HG02970 (cell line): ENCODE measurements at regions not wholly inside any gene's neighbourhood (a gene's known extent, or its start where the extent isn't known, plus 50 kb on each side); places are given as distances from the start of the nearest gene placed in this dataset.
"Not testable (repeated sequence)": the region's sequence is repeated elsewhere in the genome, so short reads cannot be mapped to it uniquely, and the experiment has no call there.

Experiments used
- ATAC-seq: cut with Tn5 transposase; IDR thresholded peaks from one replicate; pipeline ENCODE4 v1.9.1; 2021; ENCODE audit warnings: mild to moderate bottlenecking, moderate library complexity, moderate number of reproducible peaks; ENCODE audit not compliant: unreplicated experiment, low FRiP score

DNA sequence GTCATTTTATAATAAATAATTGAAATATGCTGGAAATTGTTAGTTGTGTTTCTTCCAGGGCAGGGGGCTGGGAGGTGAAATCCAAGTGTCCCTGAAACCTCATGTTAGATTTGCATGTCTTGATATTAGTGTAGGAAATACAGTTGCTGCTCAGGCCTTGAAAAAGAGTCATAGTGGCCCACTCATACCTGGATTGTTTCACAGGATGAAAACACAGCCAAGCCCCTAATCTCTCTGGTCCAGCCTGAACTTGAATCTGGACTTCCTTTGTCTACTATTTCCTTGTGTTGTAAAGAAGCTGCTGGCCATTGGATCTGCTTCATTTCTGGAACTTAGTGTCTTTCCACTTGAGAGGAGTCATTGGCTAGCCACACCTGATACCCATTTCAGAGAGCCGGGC lies 108.8 kb upstream of the JARID2 start:
- ATAC-seq = no peak

DNA sequence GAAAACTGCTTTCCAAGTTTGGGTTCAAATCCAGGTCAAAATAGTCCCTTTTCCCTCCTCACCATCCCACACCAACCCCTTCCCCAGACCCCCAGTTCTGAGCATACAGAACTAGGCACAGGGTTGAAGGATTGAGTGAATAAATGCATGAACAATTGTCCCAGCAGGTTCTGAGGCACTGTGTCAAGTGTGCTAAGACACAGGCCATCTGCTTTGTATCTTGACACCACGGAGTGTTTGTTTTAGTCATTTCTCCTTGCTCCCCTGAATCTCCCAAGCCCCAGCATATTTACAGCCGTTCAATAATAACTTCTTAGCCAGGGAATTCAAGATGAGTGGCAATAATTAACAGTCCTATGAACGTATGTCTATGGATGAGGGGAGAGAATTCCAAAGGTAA lies 102.8 kb upstream of the JARID2 start:
- no peak for ATAC-seq

DNA sequence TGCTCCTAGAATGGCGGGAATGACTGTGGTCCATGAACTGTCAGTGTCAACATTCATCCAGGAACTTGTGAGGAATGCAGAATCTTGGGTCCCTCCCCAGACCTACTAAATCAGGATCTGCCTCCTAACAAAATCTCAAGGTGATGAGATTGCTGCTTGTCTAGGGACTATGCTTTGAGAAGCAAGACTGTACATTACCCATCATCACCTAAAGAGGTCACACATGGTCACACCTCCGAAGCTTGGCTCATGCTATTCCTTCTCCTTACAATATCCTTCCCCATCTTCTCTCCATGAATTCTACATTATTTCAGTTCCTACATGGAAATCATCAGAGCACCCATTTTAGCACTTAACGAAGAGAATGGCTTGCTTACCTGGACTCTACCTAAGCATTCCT lies 102.3 kb upstream of the JARID2 start:
- ATAC-seq = no peak

DNA sequence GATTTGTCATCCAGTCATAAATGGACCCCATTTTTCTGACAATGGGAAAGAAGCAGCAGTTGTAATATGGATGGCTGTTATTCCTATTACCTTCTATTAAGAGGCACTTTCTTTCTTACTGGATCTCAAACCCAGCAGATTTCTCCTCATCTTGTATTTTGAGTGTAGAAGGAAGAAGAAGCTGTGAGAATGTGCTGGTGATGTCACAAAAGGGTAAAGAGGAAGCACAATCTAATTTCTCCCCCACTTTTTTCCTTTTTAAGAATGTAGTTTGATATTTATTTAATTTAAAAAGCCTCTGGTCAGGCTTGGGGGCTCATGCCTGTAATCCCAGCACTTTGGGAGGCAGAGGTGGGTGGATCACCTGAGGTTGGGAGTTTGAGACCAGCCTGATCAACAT lies 100.0 kb upstream of the JARID2 start:
- ATAC-seq = no peak

DNA sequence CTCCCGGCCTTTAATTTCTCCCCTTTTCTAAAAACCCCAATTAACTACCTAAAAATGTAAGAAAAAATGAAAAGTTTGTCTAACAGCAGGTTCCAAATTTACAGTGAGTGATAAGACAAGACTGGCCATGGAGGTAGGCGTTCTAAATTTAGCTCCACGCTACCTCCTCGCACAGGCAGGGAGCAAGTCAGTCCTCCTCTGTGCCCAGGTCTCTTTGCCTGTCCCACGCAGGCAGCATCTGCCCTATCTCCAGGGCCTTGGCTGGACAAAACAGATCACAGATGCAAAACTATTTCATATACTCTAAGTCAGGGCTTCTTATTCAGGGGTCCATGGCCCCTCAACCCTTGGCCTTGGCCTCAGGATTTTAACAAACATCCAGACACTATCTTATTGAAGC lies 98.0 kb upstream of the JARID2 start:
- no peak for ATAC-seq

DNA sequence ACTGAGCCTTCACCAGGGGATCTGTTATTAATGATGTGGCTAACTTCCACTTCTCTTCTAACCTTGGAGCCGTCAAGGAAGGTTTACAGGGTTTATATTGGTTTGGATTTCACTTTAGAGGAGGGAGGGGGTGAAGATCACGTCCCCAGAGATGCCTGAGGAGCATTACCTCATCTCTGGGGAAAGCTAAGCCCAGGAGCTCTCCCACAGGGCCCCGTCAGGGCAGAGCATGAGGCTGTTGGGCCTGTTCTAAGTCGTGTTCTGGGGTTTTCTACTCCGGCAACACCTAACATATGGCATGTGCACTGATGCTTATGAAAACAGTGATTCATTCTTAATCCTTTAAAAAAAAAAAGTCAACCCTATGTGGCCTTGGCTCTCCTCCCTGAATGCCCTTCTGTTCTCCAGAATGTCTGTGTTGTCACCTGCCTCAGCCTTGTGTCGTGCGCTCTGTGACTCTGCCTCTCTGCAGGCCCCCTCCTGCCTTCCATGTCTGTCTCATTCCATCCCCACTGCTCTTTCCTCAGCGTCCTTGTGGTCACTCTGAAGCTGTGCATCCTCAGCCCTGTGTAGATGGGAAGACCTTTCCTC lies 97.4 kb upstream of the JARID2 start:
- no peak for ATAC-seq

DNA sequence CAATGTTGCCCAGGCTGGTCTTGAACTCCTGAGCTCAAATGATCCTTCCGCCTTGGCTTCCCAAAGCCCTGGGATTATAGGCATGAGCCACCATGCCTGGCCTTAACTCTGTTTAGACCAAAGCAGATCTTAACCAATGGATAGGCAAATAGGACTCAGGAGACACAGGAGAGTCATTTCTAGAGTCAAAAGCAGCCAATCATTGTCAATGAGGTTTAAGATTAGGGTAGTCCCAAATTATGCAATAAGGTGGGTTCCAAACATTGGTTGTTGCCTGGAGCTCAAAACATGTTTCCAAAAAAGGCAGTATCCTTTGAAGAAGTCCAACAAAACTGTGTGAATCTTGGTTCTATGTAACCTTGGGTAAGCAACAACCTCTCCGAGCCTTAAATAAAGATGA lies 95.7 kb upstream of the JARID2 start:
- no peak for ATAC-seq

DNA sequence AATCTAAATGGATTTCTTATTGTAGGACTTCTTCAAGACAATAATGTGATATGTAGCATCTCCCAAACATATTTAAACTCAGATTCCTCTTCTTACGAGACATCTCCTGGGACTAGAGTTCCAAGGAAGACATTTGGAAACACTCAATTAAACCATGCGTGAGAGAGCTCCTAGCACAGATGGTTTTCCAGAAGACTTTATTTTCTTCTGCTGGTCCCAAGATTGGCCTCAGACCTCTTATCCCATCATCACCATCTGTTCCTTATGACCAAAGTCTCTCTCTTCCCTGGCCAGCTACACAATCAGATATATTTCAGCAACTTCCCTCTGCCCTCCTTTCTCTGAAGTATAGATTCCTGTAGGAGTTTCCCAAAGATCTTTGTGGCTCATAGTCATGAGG lies 93.2 kb upstream of the JARID2 start:
- no peak for ATAC-seq

DNA sequence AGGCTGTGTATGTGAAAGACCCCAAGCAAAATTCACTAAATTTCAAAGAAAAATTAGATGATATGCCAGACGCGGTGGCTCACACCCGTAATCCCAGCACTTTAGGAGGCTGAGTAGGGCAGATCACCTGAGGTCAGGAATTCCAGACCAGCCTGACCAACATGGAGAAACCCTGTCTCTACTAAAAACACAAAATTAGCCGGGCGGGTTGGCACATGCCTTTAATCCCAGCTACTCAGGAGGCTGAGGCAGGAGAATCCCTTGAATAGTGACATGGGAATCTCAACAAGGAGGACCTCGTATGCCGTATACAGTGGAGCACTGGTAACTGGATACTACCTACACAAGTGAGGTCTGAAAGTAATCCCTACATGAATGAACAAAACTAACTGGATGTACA lies 92.7 kb upstream of the JARID2 start:
- ATAC-seq = no peak

DNA sequence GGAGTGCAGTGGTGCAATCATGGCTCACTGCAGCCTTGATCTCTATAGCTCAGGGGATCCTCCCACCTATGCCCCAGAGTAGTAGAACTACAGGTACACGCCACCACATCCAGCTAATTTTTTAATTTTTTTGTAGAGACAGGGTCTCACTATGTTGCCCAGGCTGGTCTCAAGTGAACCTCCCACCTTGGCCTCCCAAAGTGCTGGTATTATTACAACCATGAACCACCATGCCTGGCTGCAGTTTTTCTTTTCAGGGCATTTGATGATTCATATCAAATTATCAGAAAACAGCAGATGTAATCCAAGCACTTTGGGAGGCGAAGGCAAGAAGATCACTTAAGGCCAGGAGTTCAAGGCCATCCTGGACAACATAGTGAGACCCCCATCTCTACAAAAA lies 88.4 kb upstream of the JARID2 start:
- ATAC-seq = no peak

DNA sequence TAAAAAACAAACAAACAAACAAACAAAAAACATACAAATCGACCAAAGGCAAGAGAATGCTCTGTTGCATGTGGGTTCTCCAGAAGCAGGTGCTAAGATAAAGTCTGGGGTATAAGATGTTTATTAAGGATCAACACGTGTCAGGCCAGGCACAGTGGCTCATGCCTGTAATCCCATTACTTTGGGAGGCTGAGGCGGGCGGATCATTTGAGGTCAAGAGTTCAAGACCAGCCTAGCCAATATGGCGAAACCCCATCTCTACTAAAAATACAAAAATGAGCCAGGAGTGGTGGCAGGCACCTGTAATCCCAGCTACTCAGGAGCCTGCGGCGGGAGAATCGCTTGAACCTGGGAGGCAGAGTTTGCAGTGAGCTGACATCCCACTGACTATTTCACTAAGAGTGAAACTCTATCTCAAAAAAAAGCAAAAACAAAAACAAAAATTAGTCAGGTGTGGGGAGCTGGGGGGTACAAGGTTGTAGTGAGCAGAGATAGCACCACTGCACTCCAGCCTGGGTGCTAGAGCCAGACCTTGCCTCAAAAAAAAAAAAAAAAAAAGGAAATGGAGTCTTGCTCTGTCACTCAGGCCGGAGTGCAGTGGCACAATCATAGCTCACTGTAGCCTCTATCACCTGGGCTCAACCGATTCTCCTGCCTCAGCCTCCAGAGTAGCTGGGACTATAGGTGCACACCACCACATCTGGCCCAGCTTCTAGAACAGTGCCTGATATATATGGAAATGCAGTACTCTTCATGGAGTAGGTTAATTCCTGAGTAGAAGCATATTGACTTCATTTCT lies 86.8 kb upstream of the JARID2 start:
- no peak for ATAC-seq

DNA sequence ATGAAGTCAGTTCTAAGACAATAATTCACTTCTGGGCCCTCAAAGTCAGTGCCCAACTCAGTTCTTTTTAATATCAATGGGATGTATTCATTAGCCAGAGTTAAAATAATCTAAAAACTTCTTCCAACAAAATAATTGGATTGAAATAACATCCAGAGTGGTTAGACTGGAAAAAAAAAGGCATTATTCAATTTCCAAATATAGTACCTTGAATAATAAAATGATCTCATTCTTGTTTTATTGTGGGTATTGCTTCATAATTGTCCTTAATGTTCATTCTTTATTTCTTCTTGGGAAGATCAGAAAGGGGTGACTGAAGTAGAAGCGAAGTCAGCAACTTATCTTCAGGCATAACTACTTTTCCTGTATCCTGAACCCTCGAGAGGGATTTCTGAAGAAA lies 85.1 kb upstream of the JARID2 start:
- no peak for ATAC-seq

DNA sequence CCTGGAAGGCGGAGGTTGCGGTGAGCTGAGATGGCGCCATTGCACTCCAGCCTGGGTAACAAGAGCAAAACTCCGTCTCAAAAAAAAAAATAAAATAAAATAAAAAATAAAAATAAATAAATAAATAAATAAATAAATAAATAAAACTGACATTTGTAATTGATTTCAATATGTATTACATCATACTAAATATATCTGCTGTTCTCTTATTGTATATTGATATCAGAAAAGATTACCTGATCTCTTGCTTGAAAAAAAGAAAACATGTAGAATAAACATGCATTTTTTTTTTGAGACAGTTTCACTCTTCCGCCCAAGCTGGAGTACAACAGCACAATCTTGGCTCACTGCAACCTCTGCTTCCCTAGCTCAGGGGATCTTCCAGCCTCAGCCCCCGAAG lies 81.0 kb upstream of the JARID2 start:
- ATAC-seq = not testable (repeated sequence)

DNA sequence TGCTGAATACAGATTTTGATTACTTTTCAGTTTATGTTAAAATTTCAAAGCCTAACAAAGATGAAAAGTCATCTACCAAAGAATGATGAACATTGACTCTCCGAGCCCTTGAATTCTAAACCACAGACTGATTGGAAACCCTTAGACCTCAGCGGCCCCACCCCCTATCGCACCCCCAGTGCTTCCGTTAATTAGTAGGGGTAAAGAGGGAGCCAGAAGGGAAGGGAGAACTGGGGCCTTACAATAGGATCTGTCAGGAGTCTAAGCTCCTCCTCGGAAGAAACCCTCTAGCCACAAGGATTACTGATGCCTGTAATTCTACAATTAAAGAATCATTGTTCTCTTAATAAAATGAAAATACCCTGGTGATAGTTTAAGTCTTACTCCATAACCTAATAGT lies 79.7 kb upstream of the JARID2 start:
- no peak for ATAC-seq

DNA sequence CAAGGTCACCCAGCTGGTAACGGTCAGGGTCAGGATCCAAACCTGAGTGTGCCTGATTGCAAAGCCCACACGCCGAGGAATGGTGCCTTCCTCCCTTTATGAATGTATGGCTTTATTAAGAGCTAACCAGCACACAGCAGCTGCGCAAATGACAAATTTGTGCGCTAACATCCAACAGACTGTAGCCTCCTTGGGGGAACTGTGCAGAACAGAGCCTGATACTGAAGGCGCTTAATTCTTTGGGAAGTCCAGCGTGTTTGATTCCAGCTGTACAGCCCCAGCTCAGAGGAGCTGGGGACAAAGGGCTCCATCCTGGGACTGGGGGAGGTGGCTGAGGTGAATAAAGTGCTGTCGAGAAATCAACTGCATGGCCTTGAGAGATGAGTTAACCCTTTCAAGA lies 75.7 kb upstream of the JARID2 start:
- no peak for ATAC-seq

DNA sequence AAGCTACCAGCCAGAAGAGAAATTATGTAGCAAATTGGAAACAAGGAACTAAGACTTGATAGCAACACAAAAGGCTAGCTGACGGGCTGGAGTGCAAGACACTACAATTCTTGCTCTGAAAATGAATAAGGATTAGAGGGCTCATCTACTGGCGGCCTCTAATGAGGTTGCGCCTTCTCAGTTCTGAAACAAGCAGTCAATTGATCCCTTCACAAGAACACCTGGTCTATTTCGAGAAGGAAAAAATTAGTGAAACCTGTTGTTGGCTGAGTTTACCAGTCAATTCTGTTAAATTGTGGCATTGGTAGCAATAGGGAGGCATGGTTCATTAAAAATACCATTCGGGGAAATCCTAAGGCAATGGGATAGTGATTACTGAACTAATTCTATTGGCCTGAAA lies 74.8 kb upstream of the JARID2 start:
- no peak for ATAC-seq

DNA sequence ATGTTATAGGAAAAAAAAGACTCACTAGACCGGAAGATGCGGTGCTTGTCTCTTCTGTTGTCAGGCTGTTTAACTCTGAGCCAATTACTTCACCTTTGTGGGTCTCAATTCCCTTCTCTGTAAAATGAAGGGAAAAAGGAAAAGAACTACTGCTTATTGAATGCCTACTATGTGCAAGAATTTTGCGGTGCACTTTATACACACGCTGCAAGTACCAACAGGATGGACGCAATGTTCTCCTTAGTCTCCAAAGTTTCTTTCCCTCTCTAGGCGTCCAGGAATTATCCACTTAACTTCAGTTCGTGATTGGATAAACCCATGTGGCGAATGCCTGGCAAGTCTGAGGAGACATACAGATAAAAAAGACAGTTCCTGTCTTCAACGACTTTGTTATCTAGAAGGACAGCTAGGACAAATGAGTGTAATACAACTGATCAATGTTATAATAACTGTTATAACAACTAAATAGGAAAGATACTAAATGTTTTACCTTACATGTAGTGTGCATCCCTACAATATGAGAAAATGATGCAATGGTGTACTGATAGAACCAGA lies 69.0 kb upstream of the JARID2 start:
- no peak for ATAC-seq

DNA sequence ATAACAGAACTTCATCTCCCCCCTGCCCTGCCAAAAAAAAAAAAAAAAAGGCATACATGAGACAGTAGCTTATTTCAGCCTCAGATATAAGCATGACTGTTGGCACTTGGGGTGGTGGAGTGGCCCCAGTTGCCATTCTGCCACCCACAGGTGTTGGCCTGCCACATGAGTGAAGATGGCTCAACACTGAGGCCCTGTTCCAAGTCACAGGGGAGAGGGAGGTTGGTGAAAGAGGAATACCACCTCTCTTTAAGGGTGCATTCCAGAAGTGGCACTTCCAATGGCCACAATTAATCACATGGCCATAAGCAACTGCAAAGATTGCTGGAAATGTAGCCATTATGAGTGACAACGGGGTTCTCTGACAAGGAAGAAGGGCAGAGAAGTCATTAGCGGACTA lies 61.9 kb upstream of the JARID2 start:
- ATAC-seq = no peak

DNA sequence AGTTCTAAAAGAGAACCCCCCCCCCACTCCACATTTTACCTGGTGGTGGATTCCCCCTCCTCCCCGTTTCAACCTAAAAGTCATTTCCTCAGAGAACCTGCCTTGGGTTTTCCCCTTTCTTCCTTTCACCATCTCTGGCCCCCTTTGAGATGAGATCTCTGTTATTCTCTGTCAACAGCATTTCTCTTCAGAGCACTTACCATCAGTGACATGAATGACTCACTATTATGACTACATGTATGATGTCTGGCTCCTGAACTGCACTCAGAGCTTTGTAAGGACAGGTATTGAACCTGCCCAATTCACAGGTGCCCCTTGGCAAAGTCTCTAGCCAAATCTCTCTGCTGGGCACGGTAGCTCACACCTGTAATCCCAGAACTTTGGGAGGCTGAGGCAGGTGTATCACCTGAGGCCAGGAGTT lies 61.4 kb upstream of the JARID2 start:
- no peak for ATAC-seq

DNA sequence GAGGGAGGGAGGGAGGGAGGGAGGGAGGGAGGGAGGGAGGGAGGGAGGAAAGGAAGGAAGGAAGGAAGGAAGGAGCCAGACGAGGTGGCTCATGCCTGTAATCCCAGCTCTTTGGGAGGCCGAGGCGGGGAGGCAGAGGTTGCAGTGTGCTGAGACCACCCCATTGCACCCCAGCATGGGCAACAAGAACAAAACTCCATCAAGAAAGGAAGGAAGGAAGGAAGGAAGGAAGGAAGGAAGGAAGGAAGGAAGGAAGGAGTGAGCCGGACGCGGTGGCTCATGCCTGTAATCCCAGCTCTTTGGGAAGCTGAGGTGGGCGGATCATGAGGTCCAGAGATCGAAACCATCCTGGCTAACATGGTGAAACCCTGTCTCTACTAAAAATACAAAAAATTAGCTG lies 60.8 kb upstream of the JARID2 start:
- not testable (repeated sequence) for ATAC-seq

DNA sequence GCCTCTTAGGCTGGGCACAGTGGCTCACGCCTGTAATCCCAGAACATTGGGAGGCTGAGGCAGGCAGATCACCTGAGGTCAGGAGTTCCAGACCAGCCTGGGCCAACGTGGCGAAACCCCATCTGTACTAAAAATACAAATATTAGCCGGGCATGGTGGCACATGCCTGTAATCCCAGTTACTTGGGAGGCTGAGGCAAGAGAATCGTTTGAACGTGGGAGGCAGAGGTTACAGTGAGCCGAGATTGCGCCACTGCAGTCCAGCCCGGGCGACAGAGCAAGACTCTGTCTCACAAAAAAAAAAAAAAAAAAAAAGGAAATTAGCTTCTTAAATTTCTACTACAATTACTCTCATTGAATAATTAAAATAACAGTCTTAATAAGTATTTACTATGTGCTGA lies 52.4 kb upstream of the JARID2 start:
- not testable (repeated sequence) for ATAC-seq

DNA sequence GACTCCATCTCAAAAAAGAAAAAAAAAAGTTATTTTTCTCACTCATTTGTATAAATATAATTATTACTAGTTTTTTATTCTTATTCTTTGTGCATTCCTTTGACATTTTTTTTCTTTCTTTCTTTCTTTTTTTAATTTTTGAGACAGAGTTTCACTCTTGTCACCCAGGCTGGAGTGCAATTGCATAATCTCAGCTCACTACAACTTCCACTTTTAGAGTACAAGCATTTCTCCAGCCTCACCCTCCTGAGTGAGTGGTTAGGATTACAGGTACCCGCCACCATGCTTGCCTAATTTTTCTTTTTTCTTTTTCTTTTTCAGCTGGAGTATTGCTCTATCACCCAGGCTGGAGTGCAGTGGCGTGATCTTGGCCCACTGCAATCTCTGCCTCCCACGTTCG lies 51.4 kb upstream of the JARID2 start:
- no peak for ATAC-seq
